AG09309 (cell line): ENCODE measurements at regions not wholly inside any gene's neighbourhood (a gene's known extent, or its start where the extent isn't known, plus 50 kb on each side); places are given as distances from the start of the nearest gene placed in this dataset.

Experiments used
- DNase-seq: peaks from one replicate; pipeline ENCODE4 v3.0.0-alpha.2; 2010; ENCODE audit warnings: low read depth
- H3K4me3 ChIP-seq: 2 replicates; pipeline ENCODE4 v1.5.1; 2011; ENCODE audit warnings: mild to moderate bottlenecking, low read depth, low read length, moderate library complexity; ENCODE audit not compliant: control insufficient read depth
- TF ChIP-seq, protein P1 (sequence below): IDR thresholded peaks from 2 replicates; pipeline ENCODE4 v1.5.1; 2011; ENCODE audit warnings: mild to moderate bottlenecking, low read depth, low read length, inconsistent platforms; ENCODE audit not compliant: insufficient read depth, control insufficient read depth; ENCODE audit errors: missing control alignments

DNA sequence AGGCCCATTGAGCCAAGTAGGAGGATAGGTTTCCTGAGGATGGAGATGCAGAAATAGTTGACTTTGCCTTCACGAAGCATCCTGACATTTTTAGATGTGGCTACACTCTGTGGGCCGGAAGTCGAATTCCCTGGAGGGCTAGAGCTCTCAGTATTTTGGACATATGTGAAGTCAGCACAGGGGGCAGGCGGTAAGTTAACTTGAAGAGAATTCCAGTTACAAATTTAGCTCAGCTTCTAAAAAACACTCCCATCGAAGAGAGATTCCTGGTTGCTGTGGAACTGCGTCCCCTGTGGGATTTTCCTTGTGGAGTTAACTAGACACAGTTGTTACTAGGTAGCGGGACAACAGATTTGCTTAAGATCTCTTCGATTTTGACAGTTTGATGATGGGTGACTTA lies 161.9 kb upstream of the RGMA start:
- TF ChIP-seq, protein P1, sequence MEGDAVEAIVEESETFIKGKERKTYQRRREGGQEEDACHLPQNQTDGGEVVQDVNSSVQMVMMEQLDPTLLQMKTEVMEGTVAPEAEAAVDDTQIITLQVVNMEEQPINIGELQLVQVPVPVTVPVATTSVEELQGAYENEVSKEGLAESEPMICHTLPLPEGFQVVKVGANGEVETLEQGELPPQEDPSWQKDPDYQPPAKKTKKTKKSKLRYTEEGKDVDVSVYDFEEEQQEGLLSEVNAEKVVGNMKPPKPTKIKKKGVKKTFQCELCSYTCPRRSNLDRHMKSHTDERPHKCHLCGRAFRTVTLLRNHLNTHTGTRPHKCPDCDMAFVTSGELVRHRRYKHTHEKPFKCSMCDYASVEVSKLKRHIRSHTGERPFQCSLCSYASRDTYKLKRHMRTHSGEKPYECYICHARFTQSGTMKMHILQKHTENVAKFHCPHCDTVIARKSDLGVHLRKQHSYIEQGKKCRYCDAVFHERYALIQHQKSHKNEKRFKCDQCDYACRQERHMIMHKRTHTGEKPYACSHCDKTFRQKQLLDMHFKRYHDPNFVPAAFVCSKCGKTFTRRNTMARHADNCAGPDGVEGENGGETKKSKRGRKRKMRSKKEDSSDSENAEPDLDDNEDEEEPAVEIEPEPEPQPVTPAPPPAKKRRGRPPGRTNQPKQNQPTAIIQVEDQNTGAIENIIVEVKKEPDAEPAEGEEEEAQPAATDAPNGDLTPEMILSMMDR: no peak
- no peak overlapping the region for H3K4me3 ChIP-seq
- DNase-seq: no peak

DNA sequence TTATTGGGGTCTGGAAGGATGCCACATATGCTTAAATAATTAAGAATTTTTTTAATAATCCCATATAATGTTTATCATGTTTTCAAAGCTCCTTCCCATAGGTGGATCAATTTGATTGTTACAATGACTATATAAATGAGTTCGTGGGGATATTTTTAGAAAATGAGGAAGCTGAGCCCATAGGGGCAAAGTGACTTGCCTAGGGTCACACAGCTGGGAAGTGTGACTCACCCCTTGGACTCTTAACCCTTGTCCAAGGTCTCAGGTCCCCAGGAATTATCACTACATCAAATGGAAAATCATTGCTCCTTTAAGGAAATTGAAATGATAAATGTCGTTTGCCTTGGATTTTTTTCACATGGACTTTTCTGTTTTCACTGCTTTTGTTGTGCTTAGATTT lies 161.2 kb upstream of the RGMA start:
- H3K4me3 ChIP-seq: no peak overlapping the region
- DNase-seq: no peak
- TF ChIP-seq, protein P1: no peak

DNA sequence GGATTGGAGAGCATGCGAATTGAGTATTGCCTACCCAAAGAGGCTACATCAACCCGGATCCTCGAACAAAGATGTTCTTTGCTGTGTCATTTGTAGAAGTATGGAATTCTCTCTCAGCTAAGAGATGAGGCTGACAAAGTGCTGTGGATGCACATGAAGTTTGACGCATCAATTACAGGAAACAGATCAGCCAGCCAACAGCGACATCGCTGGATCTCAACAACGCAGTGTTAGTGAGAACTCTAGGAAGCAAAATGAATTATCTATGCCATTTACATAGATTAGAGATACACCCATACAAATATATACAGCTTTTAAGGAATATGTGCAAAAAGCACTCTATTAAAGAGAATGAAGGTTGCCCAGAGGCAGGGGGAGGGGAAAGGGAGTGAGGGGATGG lies 160.6 kb upstream of the RGMA start:
- no peak overlapping the region for H3K4me3 ChIP-seq
- TF ChIP-seq, protein P1: no peak
- DNase-seq: no peak

DNA sequence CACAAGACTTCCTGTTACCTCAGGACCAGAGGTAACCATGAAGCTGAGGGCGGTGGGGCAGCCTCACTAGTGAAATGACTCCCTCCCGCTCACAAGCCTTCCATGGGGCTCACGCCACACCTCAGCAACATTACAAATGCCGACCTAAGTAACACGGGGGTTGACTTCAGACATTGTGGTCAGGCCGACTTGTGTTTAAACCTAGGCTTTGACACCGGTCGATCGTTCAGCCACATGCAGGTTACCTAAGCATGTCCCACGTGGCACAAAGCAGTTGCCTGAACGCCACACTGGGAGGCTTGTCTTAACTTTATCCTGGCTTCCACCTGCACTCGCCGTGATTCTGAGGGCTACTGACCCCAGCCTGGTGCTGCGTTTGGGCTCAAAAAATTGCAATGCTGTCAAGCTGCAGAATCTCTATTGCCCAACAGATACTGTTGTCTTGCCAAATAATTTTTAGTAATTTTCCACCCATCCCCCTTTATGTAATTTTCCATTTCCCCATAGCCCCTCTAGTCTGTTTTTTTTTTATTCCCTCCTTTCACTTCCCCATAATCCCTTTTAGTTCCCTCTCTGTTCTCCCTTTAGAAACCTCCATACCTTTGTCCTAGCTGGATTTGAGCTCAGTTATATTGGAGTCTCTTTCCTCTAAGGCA lies 158.6 kb upstream of the RGMA start:
- no peak overlapping the region for H3K4me3 ChIP-seq
- TF ChIP-seq, protein P1: no peak
- no peak for DNase-seq

DNA sequence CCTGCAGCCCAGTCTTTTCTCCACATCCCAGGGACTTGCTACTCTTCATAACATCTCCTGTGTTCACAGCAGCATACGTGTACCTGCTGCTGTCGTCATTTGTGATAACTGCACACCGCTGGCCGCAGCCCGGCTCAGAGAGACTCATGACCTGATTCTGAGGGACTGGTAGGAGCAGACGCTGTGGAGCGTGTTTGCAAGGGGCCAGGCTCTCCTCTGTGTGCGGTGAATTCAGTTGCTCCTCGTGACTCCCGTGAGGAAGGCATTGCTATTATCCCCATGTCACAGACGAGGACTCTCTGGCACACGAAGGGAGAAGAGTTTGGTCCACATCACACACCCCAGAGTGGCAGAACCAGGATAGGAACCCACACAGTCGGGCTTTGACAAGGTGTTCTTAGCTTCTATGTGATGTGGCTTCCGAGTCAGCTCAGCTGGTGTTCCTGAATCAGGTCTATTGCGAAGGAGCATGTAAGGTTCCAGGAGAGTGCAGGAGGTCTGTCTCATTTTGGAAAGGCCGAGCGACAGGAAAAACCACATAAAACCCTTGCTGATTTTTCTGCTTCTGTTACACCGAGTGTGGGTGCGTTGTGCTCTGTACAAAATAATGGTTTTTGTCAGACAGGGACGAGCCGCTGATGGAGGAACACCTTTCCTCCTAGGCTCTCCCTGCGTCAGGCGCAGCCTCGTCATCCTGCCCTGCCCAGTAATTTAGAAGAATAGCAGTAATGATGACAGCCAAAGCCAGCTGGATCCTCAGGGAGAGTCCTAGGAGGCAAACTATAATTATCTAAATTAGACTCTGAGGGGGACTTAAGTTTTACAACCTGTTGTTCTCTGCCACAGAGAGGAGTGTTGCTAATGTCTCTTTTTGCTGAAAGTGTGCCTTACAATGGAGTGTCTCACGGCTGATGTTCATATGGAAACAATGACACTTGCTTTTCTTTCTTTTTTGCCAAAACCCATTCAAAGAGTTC lies 157.5 kb upstream of the RGMA start:
- TF ChIP-seq, protein P1: no peak
- DNase-seq: no peak
- no peak overlapping the region for H3K4me3 ChIP-seq

DNA sequence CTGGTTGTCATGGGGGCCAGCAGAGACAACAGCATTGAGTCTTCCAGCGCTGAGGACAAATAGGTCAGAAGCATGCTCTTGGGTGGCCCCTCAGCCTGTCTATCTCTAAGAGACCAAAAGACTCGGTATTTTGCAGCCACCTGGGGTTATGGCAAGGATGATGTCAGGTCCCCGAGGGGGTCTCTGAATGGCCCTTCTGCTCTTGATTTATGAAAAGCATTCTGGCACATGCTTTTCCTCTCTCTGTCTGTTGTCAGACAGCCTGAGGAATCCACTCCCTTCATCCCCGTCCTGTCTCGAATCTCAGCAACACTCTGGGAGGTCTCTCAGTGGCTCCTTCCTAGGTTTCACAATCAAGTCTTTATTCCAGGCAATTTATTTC lies 156.6 kb upstream of the RGMA start:
- H3K4me3 ChIP-seq: no peak overlapping the region
- TF ChIP-seq, protein P1: no peak
- DNase-seq: no peak
